ENCODE measurements at regions not wholly inside any gene's neighbourhood (a gene's known extent, or its start where the extent isn't known, plus 50 kb on each side); places are given as distances from the start of the nearest gene placed in this dataset.
"Not testable (repeated sequence)": the region's sequence is repeated elsewhere in the genome, so short reads cannot be mapped to it uniquely, and the experiment has no call there.

DNA sequence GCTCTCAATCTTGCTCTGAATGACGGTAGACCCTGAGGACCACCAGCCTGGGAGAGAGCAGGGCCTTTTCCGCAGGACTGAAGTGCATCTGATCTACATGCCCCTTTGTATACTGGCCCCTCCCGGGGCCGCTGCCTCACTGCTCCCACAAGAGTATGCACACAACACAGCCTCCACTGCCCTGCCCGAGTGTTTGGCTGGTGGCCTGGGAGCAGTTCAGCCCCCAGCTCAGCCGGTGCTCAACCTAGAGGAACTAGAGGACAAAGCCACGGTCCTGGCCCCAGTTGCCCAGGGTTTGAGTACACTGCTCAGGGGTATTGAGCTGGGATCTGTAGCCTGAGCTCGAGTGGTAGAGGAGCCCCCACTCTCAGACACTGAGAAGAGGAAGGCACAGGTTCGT, 118.9 kb upstream of the CAB39 start:
- Mint-ChIP-seq H3K9me3 (peaks cover 40% of the 10 kb centered on the region), H3K27me3 (no peaks in the 10 kb centered on the region), H3K4me3 (no peak overlapping the region), H3K27ac (no peak overlapping the region), H3K36me3 (ENCODE audit: low read depth) (peaks cover 34% of the 10 kb centered on the region), H3K4me1 (peaks cover 66% of the 10 kb centered on the region)
- no peak for DNase-seq
- intact Hi-C loops (cut with micrococcal nuclease) = no loop called here

DNA sequence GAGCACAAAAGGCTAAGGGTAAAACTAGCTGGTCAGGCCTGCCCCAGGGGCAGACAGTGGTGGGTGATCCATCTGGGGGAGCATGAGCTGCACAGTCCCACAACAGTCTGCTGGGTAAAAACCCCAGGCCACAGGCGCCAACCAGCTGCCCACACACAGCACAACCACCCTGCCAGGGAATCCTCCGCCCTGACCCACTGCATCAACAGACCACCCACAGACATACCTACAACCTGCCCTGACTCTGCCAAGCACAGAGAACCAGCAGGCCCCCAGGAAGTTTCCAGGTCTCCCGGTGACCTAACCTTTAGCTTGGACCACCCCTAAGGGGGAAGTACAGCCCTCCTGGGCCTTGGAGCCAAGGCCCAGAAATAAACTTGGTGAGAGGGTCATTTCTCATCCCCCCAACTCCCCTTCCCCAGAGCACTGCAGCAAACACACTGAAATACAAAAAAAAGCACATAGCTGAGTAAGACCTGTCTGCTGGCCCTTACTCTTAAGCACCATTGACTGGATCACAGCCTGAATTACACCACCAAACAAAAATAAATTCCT, 118.3 kb upstream of the CAB39 start:
- Mint-ChIP-seq H3K4me1 (peaks cover 65% of the 10 kb centered on the region), H3K36me3 (ENCODE audit: low read depth) (peaks cover 32% of the 10 kb centered on the region), H3K4me3 (no peak overlapping the region), H3K27ac (peak overlapping the region; percentile 52), H3K9me3 (peaks cover 38% of the 10 kb centered on the region), H3K27me3 (no peaks in the 10 kb centered on the region)
- intact Hi-C loops (cut with micrococcal nuclease) = no loop called here
- DNase-seq = no peak

DNA sequence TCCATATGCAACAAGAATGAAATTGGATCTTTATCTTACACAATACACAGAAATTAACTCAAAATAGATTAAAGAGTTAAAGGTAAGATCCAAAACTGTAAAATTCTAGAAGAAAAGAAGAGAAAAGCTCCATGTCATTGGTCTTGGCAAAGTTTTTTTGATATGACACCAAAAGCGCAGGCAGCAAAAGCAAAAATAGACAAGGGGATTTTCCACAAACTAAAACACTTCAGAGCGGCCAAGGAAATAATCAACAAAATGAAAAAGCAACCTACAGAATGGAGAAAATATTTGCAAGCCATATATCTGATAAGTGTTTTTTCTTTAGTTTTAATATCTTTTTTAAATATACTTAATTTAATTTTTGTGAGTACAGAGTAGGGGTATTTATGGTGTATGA, 112.8 kb upstream of the CAB39 start:
- intact Hi-C loops (cut with micrococcal nuclease) = loop anchor here (2.0 to 5.0 kb wide), 2 partner anchors 17 to 153 kb away; no protein-coding TSS in a partner anchor
- no peak overlapping the region for H3K27ac Mint-ChIP-seq
- no peak for DNase-seq
- peaks cover 56% of the 10 kb centered on the region for H3K4me1 Mint-ChIP-seq
- no peaks in the 10 kb centered on the region for H3K27me3 Mint-ChIP-seq
- H3K4me3 Mint-ChIP-seq = no peak overlapping the region
- H3K36me3 Mint-ChIP-seq (ENCODE audit: low read depth) = peaks cover 39% of the 10 kb centered on the region
- H3K9me3 Mint-ChIP-seq = peaks cover 34% of the 10 kb centered on the region

DNA sequence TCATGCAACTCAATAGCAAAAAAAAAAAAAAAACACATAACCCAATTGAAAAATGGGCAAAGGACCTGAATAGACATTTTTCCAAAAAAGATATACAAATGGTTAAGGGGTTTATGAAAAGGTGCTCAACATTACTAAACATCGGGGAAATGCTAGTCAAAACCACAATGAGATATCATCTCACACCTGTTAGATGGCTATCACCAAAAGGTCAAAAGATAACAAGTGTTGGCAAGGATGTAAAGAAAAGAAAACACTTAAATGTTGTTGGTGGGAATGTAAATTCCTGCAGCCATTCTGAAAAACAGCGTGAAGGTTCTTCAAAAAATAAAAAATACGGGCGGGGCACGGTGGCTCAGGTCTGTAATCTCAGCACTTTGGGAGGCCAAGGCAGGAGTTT, 112.4 kb upstream of the CAB39 start:
- Mint-ChIP-seq H3K27ac (peak overlapping the region; percentile 37), H3K9me3 (peaks cover 36% of the 10 kb centered on the region), H3K4me3 (peak overlapping the region; percentile 50), H3K36me3 (ENCODE audit: low read depth) (peaks cover 42% of the 10 kb centered on the region), H3K4me1 (peaks cover 57% of the 10 kb centered on the region), H3K27me3 (no peaks in the 10 kb centered on the region)
- peak; percentile 65 for DNase-seq
- intact Hi-C loops (cut with micrococcal nuclease) = loop anchor here (2.0 to 5.0 kb wide), 2 partner anchors 17 to 153 kb away; no protein-coding TSS in a partner anchor

DNA sequence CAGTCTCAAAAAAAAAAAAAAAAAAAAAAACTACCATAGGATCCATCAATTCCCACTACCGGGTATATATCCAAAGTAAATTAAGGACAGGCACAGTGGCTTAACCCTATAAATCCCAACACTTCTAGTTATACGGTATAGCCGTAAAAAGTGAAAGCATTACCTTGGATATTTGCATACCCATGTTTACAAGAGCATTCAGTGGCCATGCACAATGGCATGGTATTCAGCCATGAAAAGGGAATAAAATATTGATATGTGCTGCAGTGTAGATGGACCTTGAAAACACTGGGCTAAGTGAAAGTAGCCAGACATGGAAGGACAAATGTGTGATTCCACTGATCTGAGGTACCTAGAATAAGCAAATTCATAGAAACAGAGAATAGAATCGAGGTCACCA, 111.8 kb upstream of the CAB39 start:
- Mint-ChIP-seq H3K27me3 (no peaks in the 10 kb centered on the region), H3K27ac (peak overlapping the region; percentile 62), H3K9me3 (peaks cover 33% of the 10 kb centered on the region), H3K4me3 (peak overlapping the region; percentile 40), H3K36me3 (ENCODE audit: low read depth) (peaks cover 43% of the 10 kb centered on the region), H3K4me1 (peaks cover 57% of the 10 kb centered on the region)
- no peak for DNase-seq
- intact Hi-C loops (cut with micrococcal nuclease) = loop anchor here (2.0 to 5.0 kb wide), 2 partner anchors 18 to 154 kb away; no protein-coding TSS in a partner anchor

DNA sequence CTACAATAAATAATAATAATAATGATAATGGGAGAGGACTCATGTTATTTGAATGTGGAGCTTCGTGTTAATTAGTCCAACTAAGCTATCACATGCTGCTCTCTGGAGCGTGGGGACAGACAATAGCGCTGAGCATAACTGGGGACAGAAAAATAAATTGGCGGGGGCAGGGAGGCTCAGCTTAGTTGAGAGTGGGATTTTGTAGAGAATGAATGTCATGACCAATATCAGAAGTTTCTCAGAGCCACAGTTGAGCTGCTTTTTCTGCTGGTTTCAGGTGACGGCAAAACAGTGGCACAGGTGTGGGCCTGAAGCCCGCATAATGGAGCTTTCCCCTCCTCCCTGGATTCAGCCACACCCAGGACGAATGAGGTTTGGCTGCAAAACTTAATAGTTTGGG, 111.1 kb upstream of the CAB39 start:
- H3K4me1 Mint-ChIP-seq = peaks cover 57% of the 10 kb centered on the region
- H3K9me3 Mint-ChIP-seq = peaks cover 35% of the 10 kb centered on the region
- peak; percentile 54 for DNase-seq
- peak overlapping the region; percentile 33 for H3K4me3 Mint-ChIP-seq
- H3K27ac Mint-ChIP-seq = peak overlapping the region; percentile 29
- H3K36me3 Mint-ChIP-seq (ENCODE audit: low read depth) = peaks cover 45% of the 10 kb centered on the region
- no peaks in the 10 kb centered on the region for H3K27me3 Mint-ChIP-seq
- intact Hi-C loops (cut with micrococcal nuclease) = loop anchor here (2.0 to 5.0 kb wide), 2 partner anchors 19 to 154 kb away; no protein-coding TSS in a partner anchor

DNA sequence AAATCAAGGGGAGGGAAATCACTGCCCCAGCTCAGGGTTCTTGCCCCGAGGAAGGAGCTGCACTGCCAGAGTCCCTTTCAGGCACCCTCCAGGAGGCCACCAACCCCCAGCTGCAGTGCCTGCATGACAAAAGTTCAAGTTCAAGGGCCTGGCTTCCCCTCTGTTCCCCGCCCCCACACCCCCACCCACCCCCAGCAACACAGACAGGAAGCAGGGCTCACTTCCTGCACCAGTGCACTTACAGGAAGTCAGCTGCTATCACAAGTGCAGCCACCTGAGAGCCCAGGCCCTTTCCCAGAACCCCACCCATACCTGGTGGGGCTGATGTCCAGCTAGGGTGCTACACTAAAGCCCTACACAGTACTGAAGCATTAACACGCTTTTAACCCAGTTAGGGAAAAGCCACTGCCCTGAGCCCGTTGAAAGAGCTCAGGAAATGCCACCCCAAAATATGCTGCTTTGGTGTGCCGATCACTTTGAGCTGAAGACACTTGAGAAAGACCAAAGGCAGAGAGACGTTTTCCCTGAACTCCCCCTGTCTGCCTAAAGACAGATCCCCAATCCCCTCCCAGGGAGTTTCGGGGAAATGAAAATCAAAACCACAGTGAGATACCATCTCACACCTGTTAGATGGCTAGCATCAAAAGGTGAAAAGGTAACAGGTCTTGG, 109.9 kb upstream of the CAB39 start:
- no peaks in the 10 kb centered on the region for H3K27me3 Mint-ChIP-seq
- peaks cover 51% of the 10 kb centered on the region for H3K36me3 Mint-ChIP-seq (ENCODE audit: low read depth)
- H3K9me3 Mint-ChIP-seq = peaks cover 33% of the 10 kb centered on the region
- H3K4me1 Mint-ChIP-seq = peaks cover 49% of the 10 kb centered on the region
- peak overlapping the region; percentile 50 for H3K4me3 Mint-ChIP-seq
- intact Hi-C loops (cut with micrococcal nuclease) = loop anchor here (5.0 kb wide), 1 partner anchor 155 kb away; no protein-coding TSS in a partner anchor
- H3K27ac Mint-ChIP-seq = peak overlapping the region; percentile 88
- DNase-seq = peak; percentile 84

DNA sequence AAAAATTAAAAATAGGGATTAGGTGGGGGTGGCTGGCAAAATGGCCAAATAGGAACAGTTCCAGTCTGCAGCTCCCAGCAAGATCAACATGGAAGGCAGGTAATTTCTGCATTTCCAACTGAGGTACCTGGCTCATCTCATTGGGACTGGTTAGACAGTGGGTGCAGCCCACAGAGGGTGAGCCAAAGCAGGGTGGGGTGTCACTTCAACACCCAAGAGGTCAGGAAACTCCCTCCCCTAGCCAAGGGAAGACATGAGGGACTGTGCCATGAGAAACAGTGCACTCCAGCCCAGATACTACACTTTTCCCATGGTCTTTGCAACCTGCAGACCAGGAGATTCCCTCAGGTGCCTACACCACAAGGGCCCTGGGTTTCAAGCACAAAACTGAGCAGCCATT, 109.3 kb upstream of the CAB39 start:
- Mint-ChIP-seq H3K36me3 (ENCODE audit: low read depth) (peaks cover 49% of the 10 kb centered on the region), H3K9me3 (peaks cover 27% of the 10 kb centered on the region), H3K4me3 (peak overlapping the region; percentile 50), H3K27ac (peak overlapping the region; percentile 88), H3K4me1 (peaks cover 44% of the 10 kb centered on the region)
- not testable (repeated sequence) for H3K27me3 Mint-ChIP-seq, DNase-seq
- intact Hi-C loops (cut with micrococcal nuclease) = loop anchor here (5.0 kb wide), 1 partner anchor 156 kb away; no protein-coding TSS in a partner anchor

DNA sequence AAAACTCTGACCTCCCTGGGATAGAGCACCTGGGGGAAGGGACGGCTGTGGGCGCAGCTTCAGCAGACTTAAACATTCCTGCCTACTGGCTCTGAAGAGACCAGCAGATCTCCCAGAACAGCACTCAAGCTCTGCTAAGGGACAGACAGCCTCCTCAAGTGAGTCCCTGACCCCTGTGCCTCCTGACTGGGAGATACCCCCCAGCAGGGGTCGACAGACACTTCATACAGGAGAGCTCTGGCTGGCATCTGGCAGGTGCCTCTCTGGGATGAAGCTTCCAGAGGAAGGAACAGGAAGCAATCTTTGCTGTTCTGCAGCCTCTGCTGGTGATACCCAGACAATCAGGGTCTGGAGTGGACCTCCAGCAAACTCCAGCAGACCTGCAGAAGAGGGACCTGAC, 108.5 kb upstream of the CAB39 start:
- not testable (repeated sequence) for H3K4me3 Mint-ChIP-seq, H3K27me3 Mint-ChIP-seq, H3K27ac Mint-ChIP-seq, DNase-seq
- Mint-ChIP-seq H3K4me1 (peaks cover 40% of the 10 kb centered on the region), H3K36me3 (ENCODE audit: low read depth) (peaks cover 54% of the 10 kb centered on the region), H3K9me3 (peaks cover 30% of the 10 kb centered on the region)
- intact Hi-C loops (cut with micrococcal nuclease) = loop anchor here (5.0 kb wide), 1 partner anchor 157 kb away; no protein-coding TSS in a partner anchor

DNA sequence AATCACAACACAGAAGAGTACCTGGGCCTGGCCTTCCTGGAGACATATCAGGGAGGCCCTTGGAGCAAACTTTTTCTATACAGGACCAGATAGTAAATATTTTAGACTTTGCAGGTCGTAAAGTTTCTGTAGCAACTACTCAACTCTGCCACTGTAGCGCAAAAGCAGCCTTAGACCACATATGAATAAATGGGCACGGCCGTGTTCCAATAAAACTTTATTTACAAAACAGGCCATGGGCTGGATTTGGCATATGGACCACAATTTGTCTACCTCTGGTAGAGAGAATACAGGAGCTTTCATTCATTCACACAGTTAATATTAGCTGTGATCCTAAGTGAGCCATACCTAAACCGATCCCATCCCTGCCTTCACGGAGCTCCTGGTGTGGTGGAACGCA, 98.6 kb upstream of the CAB39 start:
- intact Hi-C loops (cut with micrococcal nuclease) = loop anchor here (2.0 to 10.0 kb wide), 7 partner anchors 23 to 809 kb away; partner anchors contain the start of genes SP100, SP140 and SP140L
- no peaks in the 10 kb centered on the region for H3K27me3 Mint-ChIP-seq
- no peak for DNase-seq
- no peak overlapping the region for H3K4me3 Mint-ChIP-seq
- H3K4me1 Mint-ChIP-seq = peaks cover 48% of the 10 kb centered on the region
- peak overlapping the region; percentile 36 for H3K27ac Mint-ChIP-seq
- peaks cover 3% of the 10 kb centered on the region for H3K9me3 Mint-ChIP-seq
- peaks cover 8% of the 10 kb centered on the region for H3K36me3 Mint-ChIP-seq (ENCODE audit: low read depth)

DNA sequence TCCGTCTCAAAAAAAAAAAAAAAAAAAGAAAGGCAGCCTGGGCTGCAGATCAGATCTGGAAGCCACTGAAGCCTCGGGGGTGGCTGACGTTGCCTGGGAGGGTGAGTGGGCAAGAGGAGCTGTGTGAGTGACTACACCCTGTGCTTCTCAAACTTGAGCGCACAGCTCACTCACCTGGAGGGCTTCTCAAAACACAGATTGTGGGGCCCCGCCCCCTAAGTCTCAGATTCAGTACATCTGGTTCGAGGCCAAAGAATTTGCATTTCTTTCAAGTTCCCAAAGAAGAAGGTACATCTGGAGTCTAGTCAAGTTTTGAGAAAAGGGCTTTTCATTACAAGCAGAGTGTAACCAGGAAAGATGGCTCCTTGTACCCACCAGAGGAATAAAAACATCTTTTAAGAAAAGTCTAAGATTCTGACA, 97.7 kb upstream of the CAB39 start:
- Mint-ChIP-seq H3K27ac (peak overlapping the region; percentile 51), H3K4me3 (peak overlapping the region; percentile 15), H3K27me3 (no peaks in the 10 kb centered on the region), H3K9me3 (no peaks in the 10 kb centered on the region), H3K36me3 (ENCODE audit: low read depth) (peaks cover 3% of the 10 kb centered on the region), H3K4me1 (peaks cover 45% of the 10 kb centered on the region)
- DNase-seq = peak; percentile 79
- intact Hi-C loops (cut with micrococcal nuclease) = loop anchor here (1.0 to 10.0 kb wide), 8 partner anchors 22 to 810 kb away; partner anchors contain the start of genes SP100, SP140 and SP140L

DNA sequence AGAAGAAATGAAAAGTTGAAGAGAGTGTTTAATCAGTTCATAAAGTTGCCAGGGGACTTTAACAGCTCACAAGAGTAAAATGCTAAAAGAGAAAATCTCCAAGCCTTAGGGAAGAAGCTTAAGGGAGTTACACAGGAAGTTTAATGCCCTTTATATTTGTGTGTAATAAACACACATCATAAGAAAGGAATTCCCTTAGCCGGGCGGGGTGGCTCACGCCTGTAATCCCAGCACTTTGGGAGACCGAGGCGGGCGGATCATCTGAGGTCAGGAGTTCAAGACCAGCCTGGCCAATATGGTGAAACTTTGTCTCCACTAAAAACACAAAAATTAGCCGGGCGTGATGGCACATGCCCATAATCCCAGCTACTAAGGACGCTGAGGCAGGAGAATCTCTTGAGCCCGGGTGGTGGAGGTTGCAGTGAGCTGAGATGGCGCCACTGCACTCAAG, 95.4 kb upstream of the CAB39 start:
- not testable (repeated sequence) for DNase-seq; H3K9me3 Mint-ChIP-seq; H3K27me3 Mint-ChIP-seq; H3K36me3 Mint-ChIP-seq (ENCODE audit: low read depth); H3K4me3 Mint-ChIP-seq
- intact Hi-C loops (cut with micrococcal nuclease) = loop anchor here (10.0 kb wide), 2 partner anchors 362 to 812 kb away; no protein-coding TSS in a partner anchor
- Mint-ChIP-seq H3K4me1 (peaks cover 36% of the 10 kb centered on the region), H3K27ac (peak overlapping the region; percentile 35)

DNA sequence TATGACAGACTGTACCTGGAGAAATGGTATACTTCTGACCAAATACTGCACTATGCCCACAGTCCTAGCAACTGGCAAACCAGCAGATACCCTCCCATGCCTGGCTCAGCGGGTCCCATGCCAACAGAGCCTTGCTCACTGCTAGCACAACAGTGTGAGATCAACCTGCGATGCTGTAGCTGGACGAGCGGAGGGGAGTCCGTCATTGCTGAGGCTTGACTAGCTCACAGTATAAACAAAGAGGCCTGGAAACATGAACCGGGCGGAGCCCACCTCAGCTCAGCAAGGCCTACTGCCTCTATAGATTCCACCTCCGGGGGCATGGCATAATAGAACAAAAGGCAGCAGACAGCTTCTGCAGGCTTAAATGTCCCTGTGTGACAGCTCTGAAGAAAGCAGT, 93.2 kb upstream of the CAB39 start:
- Mint-ChIP-seq H3K27ac (no peak overlapping the region), H3K27me3 (no peaks in the 10 kb centered on the region), H3K9me3 (peaks cover 8% of the 10 kb centered on the region), H3K4me1 (peaks cover 26% of the 10 kb centered on the region), H3K36me3 (ENCODE audit: low read depth) (peaks cover 9% of the 10 kb centered on the region), H3K4me3 (no peak overlapping the region)
- intact Hi-C loops (cut with micrococcal nuclease) = loop anchor here (10.0 kb wide), 2 partner anchors 365 to 815 kb away; no protein-coding TSS in a partner anchor
- DNase-seq = no peak

DNA sequence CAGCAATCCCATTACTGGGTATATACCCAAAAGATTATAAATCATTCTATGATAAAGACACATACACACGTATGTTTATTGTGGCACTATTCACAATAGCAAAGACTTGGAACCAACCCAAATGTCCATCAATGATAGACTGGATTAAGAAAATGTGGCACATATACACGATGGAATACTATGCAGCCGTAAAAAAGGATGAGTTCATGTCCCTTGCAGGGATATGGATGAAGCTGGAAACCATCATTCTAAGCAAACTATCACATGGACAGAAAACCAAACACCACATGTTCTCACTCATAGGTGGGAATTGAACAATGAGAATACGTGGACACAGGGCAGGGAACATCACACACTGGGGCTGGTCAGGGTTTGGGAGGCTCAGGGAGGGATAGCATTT, 87.4 kb upstream of the CAB39 start:
- H3K27me3 Mint-ChIP-seq; intact Hi-C loops (cut with micrococcal nuclease); H3K27ac Mint-ChIP-seq; H3K4me3 Mint-ChIP-seq; DNase-seq: not testable (repeated sequence)
- H3K4me1 Mint-ChIP-seq = peaks cover 22% of the 10 kb centered on the region
- H3K9me3 Mint-ChIP-seq = peaks cover 11% of the 10 kb centered on the region
- H3K36me3 Mint-ChIP-seq (ENCODE audit: low read depth) = peaks cover 12% of the 10 kb centered on the region
